Kidney (tissue), 13 donors: ENCODE measurements at regions not wholly inside any gene's neighbourhood (a gene's known extent, or its start where the extent isn't known, plus 50 kb on each side); places are given as distances from the start of the nearest gene placed in this dataset.

ENCODE experiments used
- DNase-seq, 5 donors: peaks; one replicate each; pipeline ENCODE4 v3.0.0-alpha.2; 2013 to 2020
- FAIRE-seq: peaks from 2 replicates; lab custom pipeline; 2012; peaks lifted over from hg19 to GRCh38; lab: Jason Lieb, UNC
- H3K27ac ChIP-seq, 2 donors: one replicate each; pipeline ENCODE4 v1.7.0; 2013; ENCODE audit warnings: low read depth in 2 of 2, low read length in 2 of 2, inconsistent platforms in 1 of 2
- H3K27me3 ChIP-seq: one replicate; pipeline ENCODE4 v1.7.1; 2013; ENCODE audit warnings: low read length, inconsistent platforms; ENCODE audit not compliant: control insufficient read depth, insufficient read depth
- H3K36me3 ChIP-seq, 3 donors: one replicate each; pipeline versions ENCODE4 v1.7.0 to v1.7.1; 2013; ENCODE audit warnings: low read length in 3 of 3, control low read depth in 1 of 3, inconsistent platforms in 1 of 3; ENCODE audit not compliant: insufficient read depth in 3 of 3, control insufficient read depth in 2 of 3
- H3K4me1 ChIP-seq, 3 donors: one replicate each; pipeline versions ENCODE4 v1.7.0 to v1.7.1; 2013; ENCODE audit warnings: low read length in 3 of 3, inconsistent platforms in 1 of 3, low read depth in 1 of 3; ENCODE audit not compliant: control insufficient read depth in 2 of 3, insufficient read depth in 2 of 3
- H3K4me3 ChIP-seq, 3 donors: one replicate each; pipeline versions ENCODE4 v1.7.0 to v1.8.1; 2013; ENCODE audit warnings: low read length in 3 of 3, control low read depth in 1 of 3, inconsistent platforms in 1 of 3
- H3K9ac ChIP-seq, 3 donors: one replicate each; pipeline versions ENCODE4 v1.7.0 to v1.7.1; 2013; ENCODE audit warnings: low read length in 3 of 3, control low read depth in 1 of 3, inconsistent platforms in 1 of 3
- H3K9me3 ChIP-seq, 3 donors: one replicate each; pipeline versions ENCODE4 v1.7.0 to v1.7.1; 2013; ENCODE audit warnings: low read length in 3 of 3, control low read depth in 1 of 3, inconsistent platforms in 1 of 3; ENCODE audit not compliant: control insufficient read depth in 2 of 3, insufficient read depth in 1 of 3
- intact Hi-C: fragments of 100-400 bp; cut with DNase I; formaldehyde crosslinking; loops from one replicate; pipeline ENCODE4 v1.11.1; 2022
- TF ChIP-seq, protein P1 (sequence below): IDR thresholded peaks from 3 replicates; pipeline ENCODE4 v1.5.1; 2012; ENCODE audit warnings: mild to moderate bottlenecking, moderate library complexity, borderline replicate concordance; ENCODE audit not compliant: insufficient read depth; ENCODE audit errors: extremely low read depth
- donor health status: control.
- donor health status: control.
- donor health status: control.
- donor health status: control.
- donor health status: control.
- donor health status: DM: yes; HTN: yes; CAD: no.
- donor health status: Normal renal cell carcinoma (clear cell type).

DNA sequence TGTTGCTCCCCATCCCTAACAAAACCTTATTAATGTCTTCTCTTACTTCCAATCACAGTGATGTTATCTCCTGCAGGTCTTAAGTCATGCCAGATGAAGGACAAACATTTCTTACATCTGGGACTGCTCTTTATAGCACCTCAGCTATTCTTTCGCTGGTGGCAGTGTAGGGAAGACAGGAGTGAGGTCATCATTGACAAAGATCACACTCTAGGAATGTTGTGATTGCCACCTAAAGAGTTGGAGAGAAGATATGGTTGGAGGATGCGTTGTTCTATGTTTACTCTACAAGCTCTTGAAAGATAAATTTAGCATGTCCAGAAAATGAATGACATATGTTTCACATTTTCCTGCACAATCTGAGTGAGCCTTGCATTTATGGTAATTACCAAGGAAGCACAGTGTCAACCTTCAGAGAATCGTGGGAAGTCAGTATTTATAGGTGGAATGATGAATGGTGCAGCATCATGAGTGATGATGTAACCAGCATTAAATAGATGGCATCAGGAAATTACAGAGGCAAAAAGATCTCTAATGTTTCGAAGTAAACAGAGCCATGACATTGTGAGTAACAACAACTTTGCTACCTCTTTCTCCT is 188.1 kb upstream of the STEAP1 start:
- Histone ChIP-seq H3K36me3 (no peaks in the 10 kb centered on the region), H3K4me1 (no peaks in the 10 kb centered on the region), H3K4me3 (no peak overlapping the region), H3K9ac (no peak overlapping the region), H3K27me3 (no peaks in the 10 kb centered on the region), H3K9me3 (no peaks in the 10 kb centered on the region), H3K27ac (no peak overlapping the region)
- FAIRE-seq: no peak
- DNase-seq: no peak
- TF ChIP-seq, protein P1, sequence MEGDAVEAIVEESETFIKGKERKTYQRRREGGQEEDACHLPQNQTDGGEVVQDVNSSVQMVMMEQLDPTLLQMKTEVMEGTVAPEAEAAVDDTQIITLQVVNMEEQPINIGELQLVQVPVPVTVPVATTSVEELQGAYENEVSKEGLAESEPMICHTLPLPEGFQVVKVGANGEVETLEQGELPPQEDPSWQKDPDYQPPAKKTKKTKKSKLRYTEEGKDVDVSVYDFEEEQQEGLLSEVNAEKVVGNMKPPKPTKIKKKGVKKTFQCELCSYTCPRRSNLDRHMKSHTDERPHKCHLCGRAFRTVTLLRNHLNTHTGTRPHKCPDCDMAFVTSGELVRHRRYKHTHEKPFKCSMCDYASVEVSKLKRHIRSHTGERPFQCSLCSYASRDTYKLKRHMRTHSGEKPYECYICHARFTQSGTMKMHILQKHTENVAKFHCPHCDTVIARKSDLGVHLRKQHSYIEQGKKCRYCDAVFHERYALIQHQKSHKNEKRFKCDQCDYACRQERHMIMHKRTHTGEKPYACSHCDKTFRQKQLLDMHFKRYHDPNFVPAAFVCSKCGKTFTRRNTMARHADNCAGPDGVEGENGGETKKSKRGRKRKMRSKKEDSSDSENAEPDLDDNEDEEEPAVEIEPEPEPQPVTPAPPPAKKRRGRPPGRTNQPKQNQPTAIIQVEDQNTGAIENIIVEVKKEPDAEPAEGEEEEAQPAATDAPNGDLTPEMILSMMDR: no peak
- intact Hi-C loops: no loop called here

DNA sequence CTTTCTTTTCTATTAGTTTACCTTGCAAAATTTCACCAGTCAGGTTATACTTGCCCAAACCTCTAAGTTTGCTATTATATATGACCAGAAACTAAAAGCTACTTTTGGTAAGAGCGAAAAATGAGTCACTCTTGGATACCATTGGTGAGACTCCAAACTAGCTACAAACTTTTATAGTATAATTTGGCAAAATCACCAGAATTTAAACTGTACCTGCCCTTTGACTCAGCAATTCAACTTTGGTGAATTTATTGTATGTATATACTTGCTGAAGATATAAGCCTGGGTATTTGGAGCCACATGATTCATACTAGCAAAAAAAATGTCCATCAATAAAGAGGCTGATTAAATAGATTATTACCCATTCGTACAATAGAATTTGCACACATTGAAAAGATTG is 178.7 kb upstream of the STEAP1 start:
- no peak overlapping the region for H3K27ac ChIP-seq
- intact Hi-C loops: no loop called here
- H3K27me3 ChIP-seq: no peaks in the 10 kb centered on the region
- TF ChIP-seq, protein P1: no peak
- DNase-seq: no peak
- no peaks in the 10 kb centered on the region for H3K9me3 ChIP-seq
- H3K36me3 ChIP-seq: no peaks in the 10 kb centered on the region
- FAIRE-seq: no peak
- no peak overlapping the region for H3K4me3 ChIP-seq
- no peaks in the 10 kb centered on the region for H3K4me1 ChIP-seq
- no peak overlapping the region for H3K9ac ChIP-seq

DNA sequence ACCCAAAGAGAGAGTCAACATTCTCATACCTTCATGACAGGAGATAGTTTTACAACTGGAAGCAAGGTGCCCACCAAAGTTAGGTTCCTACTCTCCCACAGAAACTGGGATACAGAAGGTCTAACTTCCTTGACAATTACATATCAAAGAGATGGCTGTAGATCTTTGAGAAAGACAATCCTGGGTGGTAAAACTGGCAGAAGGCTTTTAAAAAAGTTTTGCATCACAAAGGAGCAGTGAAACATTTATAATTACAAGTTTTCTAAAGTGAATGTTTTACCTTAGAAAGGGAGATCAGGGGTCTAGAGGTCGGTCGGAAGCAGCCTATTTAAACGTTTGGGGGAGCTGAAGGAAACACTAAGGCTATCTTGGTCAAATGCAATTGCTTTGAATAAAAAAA is 166.6 kb upstream of the STEAP1 start:
- no peak overlapping the region for H3K9ac ChIP-seq
- H3K36me3 ChIP-seq: no peaks in the 10 kb centered on the region
- FAIRE-seq (no peak), DNase-seq (no peak)
- no peak overlapping the region for H3K27ac ChIP-seq
- no peaks in the 10 kb centered on the region for H3K27me3 ChIP-seq
- H3K9me3 ChIP-seq: no peaks in the 10 kb centered on the region
- H3K4me3 ChIP-seq: no peak overlapping the region
- no peaks in the 10 kb centered on the region for H3K4me1 ChIP-seq
- intact Hi-C loops: no loop called here
- TF ChIP-seq, protein P1: no peak

DNA sequence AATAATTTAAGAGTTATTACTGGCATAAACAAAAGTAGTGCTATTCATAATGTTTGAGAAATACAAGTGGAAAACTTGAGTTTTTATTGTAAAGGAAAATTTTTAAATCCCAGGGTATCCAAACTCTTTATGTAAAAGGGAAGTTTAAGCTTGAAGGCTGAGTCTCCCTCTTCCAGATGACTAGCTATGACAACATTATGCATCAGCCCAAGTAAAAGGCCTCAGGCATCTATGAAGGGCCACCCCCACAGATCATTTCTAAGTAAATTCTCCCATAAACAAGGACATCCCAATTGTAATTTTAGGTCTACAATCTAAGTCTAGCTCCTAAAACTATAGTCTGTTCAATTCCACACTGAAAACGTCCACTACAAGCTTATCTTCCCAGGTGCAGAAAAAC is 166.2 kb upstream of the STEAP1 start:
- intact Hi-C loops: no loop called here
- Histone ChIP-seq H3K9me3 (no peaks in the 10 kb centered on the region), H3K4me1 (no peaks in the 10 kb centered on the region), H3K36me3 (no peaks in the 10 kb centered on the region), H3K9ac (no peak overlapping the region), H3K27me3 (no peaks in the 10 kb centered on the region), H3K27ac (no peak overlapping the region), H3K4me3 (no peak overlapping the region)
- DNase-seq (no peak), FAIRE-seq (no peak)
- TF ChIP-seq, protein P1: no peak
